HepG2 (cell line): ENCODE measurements at regions not wholly inside any gene's neighbourhood (a gene's known extent, or its start where the extent isn't known, plus 50 kb on each side); places are given as distances from the start of the nearest gene placed in this dataset.

Experiments
- ATAC-seq: fragments of 200-7000 bp; cut with Tn5 transposase; 3 replicates; pipeline ENCODE4 v1.9.1; 2020; ENCODE audit warnings: mild to moderate bottlenecking, moderate library complexity
- BruUV-seq: library from RNA; stranded (reverse); fragments of 400-500 nt; replicated peaks from 2 replicates; lab custom pipeline; 2021; lab: Mats Ljungman, UMichigan
- CTCF ChIA-PET: fragments of 300-600 bp; formaldehyde crosslinking; extraction: SDS; loops from one replicate; lab custom pipeline; 2021; ENCODE audit warnings: low total read pairs, inconsistent platforms, low intra/inter-chr PET ratio; lab: Yijun Ruan, JAX
- POLR2A ChIA-PET: fragments of 350-600 bp; sonication (Branson Sonifier 250); formaldehyde crosslinking; loops from one replicate; lab custom pipeline; 2020; ENCODE audit warnings: antibody characterized with exemption, inconsistent platforms; lab: Yijun Ruan, JAX
- DNase-seq: peaks from one replicate; pipeline ENCODE4 v3.0.0-alpha.2; 2015; ENCODE audit warnings: low spot score
- FAIRE-seq: peaks from 3 replicates; lab custom pipeline; 2011; peaks lifted over from hg19 to GRCh38; lab: Jason Lieb, UNC
- H2AFZ ChIP-seq: one replicate; pipeline ENCODE4 v1.6.1; 2011; ENCODE audit warnings: low read length, inconsistent platforms
- H3K27ac ChIP-seq: fragments of 300-600 bp; 3 replicates; pipeline ENCODE4 v1.8.0; 2011; ENCODE audit warnings: mixed run types, mild to moderate bottlenecking, mixed read lengths, low read length, inconsistent platforms; ENCODE audit not compliant: insufficient read depth; ENCODE audit errors: extremely low read length
- H3K27me3 ChIP-seq, 2 experiments: fragments of 200-600 bp in 1 of 2; 2 replicates in 1 of 2; 3 replicates in 1 of 2; pipeline versions ENCODE4 v1.6.0 to v1.8.0; 2011; ENCODE audit warnings: low read length in 2 of 2, mild to moderate bottlenecking in 2 of 2, moderate library complexity in 2 of 2, inconsistent platforms in 1 of 2; ENCODE audit not compliant: insufficient read depth in 2 of 2, control insufficient read depth in 1 of 2
- H3K36me3 ChIP-seq, 2 experiments: fragments of 200-600 bp in 1 of 2; replicated peaks in 1 of 2; 2 replicates in 1 of 2; 3 replicates in 1 of 2; pipeline versions ENCODE4 v1.5.1 to v1.8.0; 2011; ENCODE audit warnings: low read length in 2 of 2, inconsistent platforms in 1 of 2; ENCODE audit not compliant: insufficient read depth in 2 of 2, control insufficient read depth in 1 of 2
- H3K4me1 ChIP-seq: 2 replicates; pipeline ENCODE4 v1.5.1; 2012; ENCODE audit warnings: low read length, inconsistent platforms; ENCODE audit not compliant: insufficient read depth
- H3K4me2 ChIP-seq: 2 replicates; pipeline ENCODE4 v1.6.0; 2011; ENCODE audit warnings: low read depth, low read length, inconsistent platforms
- H3K4me3 ChIP-seq, 3 experiments: fragments of 200-600 bp in 1 of 3; sonication (generic), shearing (Covaris generic) in 1 of 3; replicated peaks in 1 of 3; 2 replicates each; pipeline ENCODE4 v1.5.1; 2011 to 2016; ENCODE audit warnings: low read length in 3 of 3, inconsistent platforms in 2 of 3, low read depth in 2 of 3, mild to moderate bottlenecking in 2 of 3, control low read depth in 1 of 3, mixed read lengths in 1 of 3; ENCODE audit not compliant: insufficient read depth in 1 of 3
- H3K79me2 ChIP-seq: one replicate; pipeline ENCODE4 v1.6.1; 2011; ENCODE audit warnings: low read length, inconsistent platforms; ENCODE audit not compliant: insufficient read depth
- H3K9ac ChIP-seq: 2 replicates; pipeline ENCODE4 v1.6.0; 2011; ENCODE audit warnings: mild to moderate bottlenecking, low read depth, low read length, inconsistent platforms; ENCODE audit not compliant: insufficient read depth
- H3K9me3 ChIP-seq: 2 replicates; pipeline ENCODE4 v1.5.1; 2012; ENCODE audit warnings: mild to moderate bottlenecking, low read length
- H4K20me1 ChIP-seq: 2 replicates; pipeline ENCODE4 v1.6.0; 2011; ENCODE audit warnings: inconsistent platforms, mild to moderate bottlenecking, low read length, moderate library complexity; ENCODE audit not compliant: insufficient read depth
- DNMT3B ChIP-seq: conservative IDR thresholded peaks from 2 replicates; pipeline ENCODE4 v1.6.1; 2016; ENCODE audit warnings: missing biosample characterization, control low read depth
- HNF4A ChIP-seq: sonication (generic); formaldehyde crosslinking; IDR thresholded peaks from 2 replicates; pipeline ENCODE4 v1.4.0; 2020; ENCODE audit warnings: missing genetic modification reagents
- NR3C1 ChIP-seq: sonication (generic); formaldehyde crosslinking; IDR thresholded peaks from 2 replicates; pipeline ENCODE4 v1.4.0; 2020; ENCODE audit warnings: missing genetic modification reagents
- SMYD3 ChIP-seq: sonication (generic); formaldehyde crosslinking; IDR thresholded peaks from 2 replicates; pipeline ENCODE4 v1.8.1; 2023; ENCODE audit warnings: mild to moderate bottlenecking, missing genetic modification reagents
- THYN1 ChIP-seq: sonication (generic); formaldehyde crosslinking; IDR thresholded peaks from 2 replicates; pipeline ENCODE4 v1.8.1; 2023; ENCODE audit warnings: low read depth, mild to moderate bottlenecking, moderate library complexity, missing genetic modification reagents, borderline replicate concordance
- ZFP82 ChIP-seq: sonication (generic); formaldehyde crosslinking; IDR thresholded peaks from 2 replicates; pipeline ENCODE4 v1.5.1; 2020; ENCODE audit warnings: mild to moderate bottlenecking, missing genetic modification reagents, borderline replicate concordance
- ZNF780A ChIP-seq: sonication (generic); formaldehyde crosslinking; IDR thresholded peaks from 2 replicates; pipeline ENCODE4 v1.8.0; 2022; ENCODE audit warnings: mild to moderate bottlenecking, missing genetic modification reagents, moderate library complexity
- WGBS: methylation state at CpG from one replicate; pipeline ENCODE4 v1.1.6; 2017; ENCODE audit warnings: low lambda C conversion rate; 5-methylcytosine and 5-hydroxymethylcytosine counted together
- in situ Hi-C: cut with HindIII; loops from 2 replicates; pipeline ENCODE4 v1.10.0; 2017; ENCODE audit warnings: low pct_unique_long_range_greater_than_20kb; ENCODE audit not compliant: extremely low pct_ligation_motif_present
- intact Hi-C: fragments of 100-400 bp; cut with micrococcal nuclease; formaldehyde crosslinking; loops from one replicate; pipeline ENCODE4 v1.10.0; 2022; ENCODE audit not compliant: unreplicated experiment
- TF ChIP-seq, protein P1 (sequence below): sonication (generic); formaldehyde crosslinking; IDR thresholded peaks from 2 replicates; pipeline ENCODE4 v1.5.0; 2020; ENCODE audit warnings: mild to moderate bottlenecking, missing genetic modification reagents
- TF ChIP-seq, protein P2 (sequence below): sonication (generic); formaldehyde crosslinking; IDR thresholded peaks from 2 replicates; pipeline ENCODE4 v1.9.0; 2021; ENCODE audit warnings: missing genetic modification reagents, borderline replicate concordance

DNA sequence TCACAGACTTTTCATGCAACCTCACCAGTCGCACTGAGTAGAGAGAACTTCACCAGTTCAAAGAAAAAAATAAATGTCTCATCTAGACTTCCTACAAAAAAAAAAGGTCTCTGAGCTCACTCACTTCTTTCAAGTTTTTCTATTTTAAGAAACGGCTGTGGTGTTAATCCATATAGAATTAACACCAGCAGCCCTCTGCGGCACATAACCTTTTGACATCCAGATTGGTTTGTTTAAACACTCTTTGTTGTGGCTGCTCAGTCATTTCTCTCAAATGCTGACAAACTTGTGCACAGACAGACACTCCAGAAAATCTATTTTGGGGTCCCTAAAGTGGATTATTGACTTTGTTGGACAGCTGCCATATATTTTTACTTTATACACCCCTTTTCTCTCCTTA, 874.9 kb downstream of the EFNB2 start:
- Histone ChIP-seq H4K20me1 (no peaks in the 10 kb centered on the region), H3K4me1 (no peaks in the 10 kb centered on the region), H3K79me2 (no peaks in the 10 kb centered on the region), H3K27ac (no peak overlapping the region), H3K4me3 (no peak overlapping the region), H3K27me3 (no peaks in the 10 kb centered on the region), H3K9me3 (peaks cover 36% of the 10 kb centered on the region), H2AFZ (no peak overlapping the region), H3K9ac (no peak overlapping the region), H3K36me3 (no peaks in the 10 kb centered on the region; a peak in 1 of 5 replicates), H3K4me2 (no peak overlapping the region)
- WGBS: 4% methylated on average over 3 of the region's 3 CpGs
- DNase-seq: no peak
- CTCF ChIA-PET: no interaction called here
- no peak for TF ChIP-seq ZNF780A (CRISPR knock-in tag)
- POLR2A ChIA-PET: no interaction called here
- intact Hi-C loops: no loop called here
- no peak for FAIRE-seq
- ATAC-seq: no peak
- no TSS peak for BruUV-seq
- in situ Hi-C loops: no loop called here

DNA sequence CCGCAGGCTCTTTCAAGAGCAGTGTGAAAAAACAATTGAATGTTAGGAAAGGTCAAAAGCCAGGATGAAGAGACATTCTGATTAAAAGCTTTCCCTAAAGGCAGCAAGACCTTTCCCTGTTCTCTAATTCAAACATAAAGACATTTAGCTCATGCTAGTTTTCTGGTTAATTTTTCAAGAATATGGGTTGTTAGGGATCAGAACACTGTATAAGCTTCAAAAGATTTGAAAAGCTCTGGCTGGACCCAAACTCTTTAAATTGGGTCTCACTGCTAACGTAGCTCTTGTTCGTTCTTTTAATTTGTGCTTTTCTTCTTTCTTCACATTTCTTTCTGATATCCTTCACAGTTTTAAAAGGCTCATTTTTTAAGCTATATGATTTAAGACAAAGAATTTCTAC, 877.0 kb downstream of the EFNB2 start:
- H3K9me3 ChIP-seq: peaks cover 31% of the 10 kb centered on the region
- WGBS: under 1% methylated on average over 3 of the region's 3 CpGs
- ATAC-seq (no peak), DNase-seq (no peak), FAIRE-seq (no peak)
- no TSS peak for BruUV-seq
- TF ChIP-seq DNMT3B (CRISPR knock-in tag): no peak
- TF ChIP-seq NR3C1 (CRISPR knock-in tag): no peak
- TF ChIP-seq, protein P1, sequence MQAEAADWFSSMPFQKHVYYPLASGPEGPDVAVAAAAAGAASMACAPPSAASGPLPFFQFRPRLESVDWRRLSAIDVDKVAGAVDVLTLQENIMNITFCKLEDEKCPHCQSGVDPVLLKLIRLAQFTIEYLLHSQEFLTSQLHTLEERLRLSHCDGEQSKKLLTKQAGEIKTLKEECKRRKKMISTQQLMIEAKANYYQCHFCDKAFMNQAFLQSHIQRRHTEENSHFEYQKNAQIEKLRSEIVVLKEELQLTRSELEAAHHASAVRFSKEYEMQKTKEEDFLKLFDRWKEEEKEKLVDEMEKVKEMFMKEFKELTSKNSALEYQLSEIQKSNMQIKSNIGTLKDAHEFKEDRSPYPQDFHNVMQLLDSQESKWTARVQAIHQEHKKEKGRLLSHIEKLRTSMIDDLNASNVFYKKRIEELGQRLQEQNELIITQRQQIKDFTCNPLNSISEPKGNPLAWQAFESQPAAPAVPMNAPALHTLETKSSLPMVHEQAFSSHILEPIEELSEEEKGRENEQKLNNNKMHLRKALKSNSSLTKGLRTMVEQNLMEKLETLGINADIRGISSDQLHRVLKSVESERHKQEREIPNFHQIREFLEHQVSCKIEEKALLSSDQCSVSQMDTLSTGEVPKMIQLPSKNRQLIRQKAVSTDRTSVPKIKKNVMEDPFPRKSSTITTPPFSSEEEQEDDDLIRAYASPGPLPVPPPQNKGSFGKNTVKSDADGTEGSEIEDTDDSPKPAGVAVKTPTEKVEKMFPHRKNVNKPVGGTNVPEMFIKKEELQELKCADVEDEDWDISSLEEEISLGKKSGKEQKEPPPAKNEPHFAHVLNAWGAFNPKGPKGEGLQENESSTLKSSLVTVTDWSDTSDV (CRISPR knock-in tag): no peak
- TF ChIP-seq HNF4A (CRISPR knock-in tag): no peak
- TF ChIP-seq ZFP82 (CRISPR knock-in tag): no peak
- no peak for TF ChIP-seq THYN1
- TF ChIP-seq, protein P2, sequence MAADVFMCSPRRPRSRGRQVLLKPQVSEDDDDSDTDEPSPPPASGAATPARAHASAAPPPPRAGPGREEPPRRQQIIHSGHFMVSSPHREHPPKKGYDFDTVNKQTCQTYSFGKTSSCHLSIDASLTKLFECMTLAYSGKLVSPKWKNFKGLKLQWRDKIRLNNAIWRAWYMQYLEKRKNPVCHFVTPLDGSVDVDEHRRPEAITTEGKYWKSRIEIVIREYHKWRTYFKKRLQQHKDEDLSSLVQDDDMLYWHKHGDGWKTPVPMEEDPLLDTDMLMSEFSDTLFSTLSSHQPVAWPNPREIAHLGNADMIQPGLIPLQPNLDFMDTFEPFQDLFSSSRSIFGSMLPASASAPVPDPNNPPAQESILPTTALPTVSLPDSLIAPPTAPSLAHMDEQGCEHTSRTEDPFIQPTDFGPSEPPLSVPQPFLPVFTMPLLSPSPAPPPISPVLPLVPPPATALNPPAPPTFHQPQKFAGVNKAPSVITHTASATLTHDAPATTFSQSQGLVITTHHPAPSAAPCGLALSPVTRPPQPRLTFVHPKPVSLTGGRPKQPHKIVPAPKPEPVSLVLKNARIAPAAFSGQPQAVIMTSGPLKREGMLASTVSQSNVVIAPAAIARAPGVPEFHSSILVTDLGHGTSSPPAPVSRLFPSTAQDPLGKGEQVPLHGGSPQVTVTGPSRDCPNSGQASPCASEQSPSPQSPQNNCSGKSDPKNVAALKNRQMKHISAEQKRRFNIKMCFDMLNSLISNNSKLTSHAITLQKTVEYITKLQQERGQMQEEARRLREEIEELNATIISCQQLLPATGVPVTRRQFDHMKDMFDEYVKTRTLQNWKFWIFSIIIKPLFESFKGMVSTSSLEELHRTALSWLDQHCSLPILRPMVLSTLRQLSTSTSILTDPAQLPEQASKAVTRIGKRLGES: no peak
- no peak for TF ChIP-seq SMYD3 (CRISPR knock-in tag)
- in situ Hi-C loops: no loop called here
- no peaks in the 10 kb centered on the region; a peak in 1 of 5 replicates for H3K36me3 ChIP-seq
- H3K9ac ChIP-seq: no peak overlapping the region
- no peaks in the 10 kb centered on the region for H3K27me3 ChIP-seq
- H3K27ac ChIP-seq: no peak overlapping the region
- no peaks in the 10 kb centered on the region for H3K4me1 ChIP-seq
- no peak overlapping the region for H2AFZ ChIP-seq
- ChIA-PET CTCF (no interaction called here), POLR2A (no interaction called here)
- no peaks in the 10 kb centered on the region for H3K79me2 ChIP-seq
- H4K20me1 ChIP-seq: no peaks in the 10 kb centered on the region
- no peak overlapping the region for H3K4me3 ChIP-seq
- intact Hi-C loops: no loop called here
- H3K4me2 ChIP-seq: no peak overlapping the region
